Liver (tissue), 8 donors: ENCODE measurements at regions not wholly inside any gene's neighbourhood (a gene's known extent, or its start where the extent isn't known, plus 50 kb on each side); places are given as distances from the start of the nearest gene placed in this dataset.

Source experiments
- DNase-seq: peaks from one replicate; pipeline ENCODE4 v3.0.0-alpha.2; 2017; ENCODE audit warnings: low spot score
- H3K27ac ChIP-seq, 2 donors: one replicate each; pipeline ENCODE4 v1.7.0; 2013; ENCODE audit warnings: inconsistent platforms in 2 of 2, low read length in 2 of 2, control low read depth in 1 of 2, low read depth in 1 of 2, mild to moderate bottlenecking in 1 of 2
- H3K27me3 ChIP-seq, 4 donors: one replicate each; pipeline versions ENCODE4 v1.6.1 to v1.7.0; 2013; ENCODE audit warnings: low read length in 3 of 4, inconsistent platforms in 1 of 4, mild to moderate bottlenecking in 1 of 4, moderate library complexity in 1 of 4; ENCODE audit not compliant: control insufficient read depth in 4 of 4, insufficient read depth in 4 of 4
- H3K36me3 ChIP-seq, 4 donors: one replicate each; pipeline versions ENCODE4 v1.6.1 to v1.7.0; 2013; ENCODE audit warnings: low read length in 3 of 4, mild to moderate bottlenecking in 3 of 4, low read depth in 1 of 4, moderate library complexity in 1 of 4; ENCODE audit not compliant: control insufficient read depth in 4 of 4, insufficient read depth in 3 of 4
- H3K4me1 ChIP-seq, 4 donors: one replicate each; pipeline versions ENCODE4 v1.6.1 to v1.7.0; 2013; ENCODE audit warnings: low read length in 3 of 4, mild to moderate bottlenecking in 3 of 4, moderate library complexity in 1 of 4; ENCODE audit not compliant: control insufficient read depth in 4 of 4, insufficient read depth in 4 of 4
- H3K4me3 ChIP-seq, 3 donors: one replicate each; pipeline versions ENCODE4 v1.6.1 to v1.7.0; 2013; ENCODE audit warnings: low read length in 3 of 3, control low read depth in 1 of 3, low read depth in 1 of 3, mild to moderate bottlenecking in 1 of 3
- H3K9ac ChIP-seq, 2 donors: one replicate each; pipeline ENCODE4 v1.7.0; 2013; ENCODE audit warnings: low read length in 2 of 2, mild to moderate bottlenecking in 2 of 2, moderate library complexity in 2 of 2, control low read depth in 1 of 2, low read depth in 1 of 2
- H3K9me3 ChIP-seq, 4 donors: one replicate each; pipeline versions ENCODE4 v1.6.1 to v1.7.0; 2013; ENCODE audit warnings: low read length in 3 of 4; ENCODE audit not compliant: control insufficient read depth in 4 of 4
- ATF3 ChIP-seq: IDR thresholded peaks from 2 replicates; pipeline ENCODE4 v1.6.1; 2016; ENCODE audit warnings: antibody characterized with exemption
- CTCF ChIP-seq: fragments of 150-350 bp; IDR thresholded peaks from 2 replicates; pipeline ENCODE4 v1.5.1; 2017; ENCODE audit warnings: improper control_type of control experiment, low read depth, low read length; ENCODE audit not compliant: missing input control
- EGR1 ChIP-seq, 2 donors: IDR thresholded peaks; 2 replicates each; pipeline ENCODE4 v1.6.1; 2016 to 2018; ENCODE audit warnings: antibody characterized with exemption in 2 of 2, low read depth in 2 of 2
- FOXA1 ChIP-seq: IDR thresholded peaks from 2 replicates; pipeline ENCODE4 v1.6.1; 2016; ENCODE audit warnings: antibody characterized with exemption
- FOXA2 ChIP-seq: IDR thresholded peaks from 2 replicates; pipeline ENCODE4 v1.6.1; 2016; ENCODE audit warnings: antibody characterized with exemption
- GABPA ChIP-seq, 2 donors: IDR thresholded peaks in 1 of 2; conservative IDR thresholded peaks in 1 of 2; 2 replicates each; pipeline ENCODE4 v1.6.1; 2016; ENCODE audit warnings: antibody characterized with exemption in 2 of 2, mild to moderate bottlenecking in 1 of 2, moderate library complexity in 1 of 2
- HNF4A ChIP-seq, 2 donors: conservative IDR thresholded peaks; 2 replicates each; pipeline ENCODE4 v1.6.1; 2016; ENCODE audit warnings: antibody characterized with exemption in 2 of 2, mild to moderate bottlenecking in 2 of 2
- HNF4G ChIP-seq: IDR thresholded peaks from 2 replicates; pipeline ENCODE4 v1.6.1; 2016; ENCODE audit warnings: antibody characterized with exemption
- JUND ChIP-seq, 2 donors: IDR thresholded peaks; 2 replicates each; pipeline ENCODE4 v1.6.1; 2016; ENCODE audit warnings: antibody characterized with exemption in 2 of 2
- NR2F2 ChIP-seq: IDR thresholded peaks from 2 replicates; pipeline ENCODE4 v1.6.1; 2016; ENCODE audit warnings: antibody characterized with exemption
- RAD21 ChIP-seq, 2 donors: IDR thresholded peaks; 2 replicates each; pipeline ENCODE4 v1.6.1; 2016; ENCODE audit warnings: antibody characterized with exemption in 2 of 2, mild to moderate bottlenecking in 2 of 2
- RXRA ChIP-seq, 2 donors: IDR thresholded peaks; 2 replicates each; pipeline ENCODE4 v1.6.1; 2017 to 2018; ENCODE audit warnings: antibody characterized with exemption in 2 of 2, mild to moderate bottlenecking in 1 of 2
- SP1 ChIP-seq: IDR thresholded peaks from 2 replicates; pipeline ENCODE4 v1.6.1; 2018; ENCODE audit warnings: antibody characterized with exemption, mild to moderate bottlenecking
- TAF1 ChIP-seq: conservative IDR thresholded peaks from 2 replicates; pipeline ENCODE4 v1.6.1; 2016; ENCODE audit warnings: antibody characterized with exemption, mild to moderate bottlenecking
- YY1 ChIP-seq: IDR thresholded peaks from 2 replicates; pipeline ENCODE4 v1.6.1; 2016; ENCODE audit warnings: antibody characterized with exemption, mild to moderate bottlenecking
- ZBTB33 ChIP-seq: IDR thresholded peaks from 2 replicates; pipeline ENCODE4 v1.6.1; 2016; ENCODE audit warnings: antibody characterized with exemption
- WGBS: extraction: QIAGEN DNeasy Blood & Tissue Kit; methylation state at CpG from one replicate; pipeline ENCODE4 v1.1.7; 2013; 5-methylcytosine and 5-hydroxymethylcytosine counted together
- TF ChIP-seq, protein P1 (sequence below): IDR thresholded peaks from 2 replicates; pipeline ENCODE4 v1.6.1; 2016; ENCODE audit warnings: antibody characterized with exemption
- TF ChIP-seq, protein P2 (sequence below): IDR thresholded peaks from 2 replicates; pipeline ENCODE4 v1.6.1; 2016; ENCODE audit warnings: antibody characterized with exemption, mild to moderate bottlenecking
- donor health status: healthy.
- donor health status: healthy.
- donor health status: healthy.
- donor health status: healthy.
- donor health status: healthy.

DNA sequence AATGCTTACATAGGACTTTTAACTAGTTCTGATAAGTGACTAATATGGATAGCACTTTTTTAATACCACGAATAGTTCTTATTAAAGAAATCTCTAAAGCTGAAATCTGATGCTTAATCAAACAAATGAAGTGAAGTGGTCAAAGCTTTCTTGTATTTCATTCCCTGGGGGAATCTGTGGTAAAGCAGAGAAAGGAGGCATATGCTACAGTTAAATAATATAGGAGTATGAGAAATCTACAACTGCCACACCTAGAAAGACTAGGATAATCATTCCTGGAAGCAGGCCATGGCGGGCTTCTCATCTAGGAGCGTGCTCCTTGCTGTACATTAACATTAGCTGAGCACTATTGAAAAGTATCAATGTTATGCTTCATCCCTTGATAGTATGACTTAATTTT lies 835.7 kb downstream of the OTOL1 start:
- H3K27ac ChIP-seq, result no peak overlapping the region
- H3K9me3 ChIP-seq, result peaks cover 0 to 5% (median 0%) of the 10 kb centered on the region in 4 donors
- no peak overlapping the region for H3K4me3 ChIP-seq
- WGBS, result 54% methylated on average over 3 of the region's 3 CpGs
- no peak for DNase-seq
- H3K36me3 ChIP-seq, result no peaks in the 10 kb centered on the region
- no peak for TF ChIP-seq TAF1
- no peak for TF ChIP-seq EGR1 (IDR thresholded peaks at IDR 0.05; ENCODE audit: low read depth in 2 of 2)
- no peak for TF ChIP-seq ATF3
- TF ChIP-seq CTCF, result no peak
- TF ChIP-seq RAD21 (IDR thresholded peaks at IDR 0.05), result no peak
- no peak for TF ChIP-seq JUND (IDR thresholded peaks at IDR 0.05)
- no peak for TF ChIP-seq FOXA2
- TF ChIP-seq YY1, result no peak
- no peak for TF ChIP-seq RXRA (IDR thresholded peaks at IDR 0.05)
- no peak for TF ChIP-seq SP1
- TF ChIP-seq NR2F2, result no peak
- TF ChIP-seq FOXA1, result no peak
- TF ChIP-seq HNF4G, result no peak
- TF ChIP-seq ZBTB33, result no peak
- no peak for TF ChIP-seq HNF4A (conservative IDR thresholded peaks at IDR 0.05)
- TF ChIP-seq, protein P1, sequence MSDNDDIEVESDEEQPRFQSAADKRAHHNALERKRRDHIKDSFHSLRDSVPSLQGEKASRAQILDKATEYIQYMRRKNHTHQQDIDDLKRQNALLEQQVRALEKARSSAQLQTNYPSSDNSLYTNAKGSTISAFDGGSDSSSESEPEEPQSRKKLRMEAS, result no peak
- TF ChIP-seq GABPA (IDR thresholded peaks at IDR 0.05 in 1 of 2, conservative IDR thresholded peaks at IDR 0.05 in 1 of 2), result no peak
- no peaks in the 10 kb centered on the region for H3K4me1 ChIP-seq
- H3K27me3 ChIP-seq, result no peaks in the 10 kb centered on the region
- no peak overlapping the region for H3K9ac ChIP-seq

DNA sequence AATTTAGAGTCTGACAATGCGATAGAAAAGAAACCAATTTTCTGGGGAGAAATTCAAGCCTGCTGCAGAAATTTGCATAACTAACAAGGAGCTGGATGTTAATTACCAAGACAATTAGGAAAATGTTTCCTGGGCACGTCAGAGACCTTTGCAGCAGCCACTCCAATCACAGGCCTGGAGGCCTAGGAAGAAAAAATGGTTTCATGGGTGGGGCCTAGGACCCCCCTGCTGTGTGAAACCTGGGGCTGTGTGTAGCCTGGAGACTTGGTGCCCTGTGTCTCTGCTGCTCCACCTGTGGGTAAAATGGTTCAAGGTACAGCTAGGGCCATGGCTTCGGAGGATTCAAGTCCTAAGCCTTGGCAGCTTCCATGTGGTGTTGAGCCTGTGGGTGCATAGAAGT lies 837.9 kb downstream of the OTOL1 start:
- Histone ChIP-seq H3K4me3 (no peak overlapping the region), H3K27ac (no peak overlapping the region), H3K4me1 (no peaks in the 10 kb centered on the region), H3K36me3 (no peaks in the 10 kb centered on the region), H3K9me3 (peaks cover 0 to 5% (median 0%) of the 10 kb centered on the region in 4 donors), H3K27me3 (no peaks in the 10 kb centered on the region), H3K9ac (no peak overlapping the region)
- TF ChIP-seq FOXA2 (no peak), JUND (IDR thresholded peaks at IDR 0.05) (no peak), ZBTB33 (no peak), SP1 (no peak), RAD21 (IDR thresholded peaks at IDR 0.05) (no peak), CTCF (no peak), NR2F2 (no peak), EGR1 (IDR thresholded peaks at IDR 0.05; ENCODE audit: low read depth in 2 of 2) (no peak), ATF3 (no peak), HNF4G (no peak), RXRA (IDR thresholded peaks at IDR 0.05) (no peak), FOXA1 (no peak), YY1 (no peak), GABPA (IDR thresholded peaks at IDR 0.05 in 1 of 2, conservative IDR thresholded peaks at IDR 0.05 in 1 of 2) (no peak), TAF1 (no peak)
- TF ChIP-seq, protein P1, result no peak
- TF ChIP-seq, protein P2, sequence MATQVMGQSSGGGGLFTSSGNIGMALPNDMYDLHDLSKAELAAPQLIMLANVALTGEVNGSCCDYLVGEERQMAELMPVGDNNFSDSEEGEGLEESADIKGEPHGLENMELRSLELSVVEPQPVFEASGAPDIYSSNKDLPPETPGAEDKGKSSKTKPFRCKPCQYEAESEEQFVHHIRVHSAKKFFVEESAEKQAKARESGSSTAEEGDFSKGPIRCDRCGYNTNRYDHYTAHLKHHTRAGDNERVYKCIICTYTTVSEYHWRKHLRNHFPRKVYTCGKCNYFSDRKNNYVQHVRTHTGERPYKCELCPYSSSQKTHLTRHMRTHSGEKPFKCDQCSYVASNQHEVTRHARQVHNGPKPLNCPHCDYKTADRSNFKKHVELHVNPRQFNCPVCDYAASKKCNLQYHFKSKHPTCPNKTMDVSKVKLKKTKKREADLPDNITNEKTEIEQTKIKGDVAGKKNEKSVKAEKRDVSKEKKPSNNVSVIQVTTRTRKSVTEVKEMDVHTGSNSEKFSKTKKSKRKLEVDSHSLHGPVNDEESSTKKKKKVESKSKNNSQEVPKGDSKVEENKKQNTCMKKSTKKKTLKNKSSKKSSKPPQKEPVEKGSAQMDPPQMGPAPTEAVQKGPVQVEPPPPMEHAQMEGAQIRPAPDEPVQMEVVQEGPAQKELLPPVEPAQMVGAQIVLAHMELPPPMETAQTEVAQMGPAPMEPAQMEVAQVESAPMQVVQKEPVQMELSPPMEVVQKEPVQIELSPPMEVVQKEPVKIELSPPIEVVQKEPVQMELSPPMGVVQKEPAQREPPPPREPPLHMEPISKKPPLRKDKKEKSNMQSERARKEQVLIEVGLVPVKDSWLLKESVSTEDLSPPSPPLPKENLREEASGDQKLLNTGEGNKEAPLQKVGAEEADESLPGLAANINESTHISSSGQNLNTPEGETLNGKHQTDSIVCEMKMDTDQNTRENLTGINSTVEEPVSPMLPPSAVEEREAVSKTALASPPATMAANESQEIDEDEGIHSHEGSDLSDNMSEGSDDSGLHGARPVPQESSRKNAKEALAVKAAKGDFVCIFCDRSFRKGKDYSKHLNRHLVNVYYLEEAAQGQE, result no peak
- 70% methylated on average over 3 of the region's 3 CpGs for WGBS
- DNase-seq, result no peak
